ENCODE measurements at regions not wholly inside any gene's neighbourhood (a gene's known extent, or its start where the extent isn't known, plus 50 kb on each side); places are given as distances from the start of the nearest gene placed in this dataset.

DNA sequence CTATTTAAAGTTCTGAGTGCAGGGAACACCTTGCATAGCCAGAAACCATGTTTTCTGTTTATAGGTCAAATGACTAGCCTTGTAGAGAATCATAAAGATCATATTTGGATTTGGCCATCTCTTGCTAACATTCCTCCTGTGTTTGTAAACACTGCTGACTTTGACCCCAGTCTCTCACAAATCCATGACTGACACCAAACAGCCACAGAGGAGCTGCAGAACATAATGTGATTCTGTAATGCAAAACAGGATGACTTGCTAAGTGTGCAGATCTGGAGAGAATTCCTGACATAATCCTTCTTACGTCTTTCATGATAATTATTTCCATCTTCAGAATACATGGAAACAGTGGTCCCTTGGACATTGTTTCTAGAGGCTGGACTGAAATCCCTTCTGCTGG lies 211.8 kb downstream of the BMP4 start:
- TF ChIP-seq, protein P1, sequence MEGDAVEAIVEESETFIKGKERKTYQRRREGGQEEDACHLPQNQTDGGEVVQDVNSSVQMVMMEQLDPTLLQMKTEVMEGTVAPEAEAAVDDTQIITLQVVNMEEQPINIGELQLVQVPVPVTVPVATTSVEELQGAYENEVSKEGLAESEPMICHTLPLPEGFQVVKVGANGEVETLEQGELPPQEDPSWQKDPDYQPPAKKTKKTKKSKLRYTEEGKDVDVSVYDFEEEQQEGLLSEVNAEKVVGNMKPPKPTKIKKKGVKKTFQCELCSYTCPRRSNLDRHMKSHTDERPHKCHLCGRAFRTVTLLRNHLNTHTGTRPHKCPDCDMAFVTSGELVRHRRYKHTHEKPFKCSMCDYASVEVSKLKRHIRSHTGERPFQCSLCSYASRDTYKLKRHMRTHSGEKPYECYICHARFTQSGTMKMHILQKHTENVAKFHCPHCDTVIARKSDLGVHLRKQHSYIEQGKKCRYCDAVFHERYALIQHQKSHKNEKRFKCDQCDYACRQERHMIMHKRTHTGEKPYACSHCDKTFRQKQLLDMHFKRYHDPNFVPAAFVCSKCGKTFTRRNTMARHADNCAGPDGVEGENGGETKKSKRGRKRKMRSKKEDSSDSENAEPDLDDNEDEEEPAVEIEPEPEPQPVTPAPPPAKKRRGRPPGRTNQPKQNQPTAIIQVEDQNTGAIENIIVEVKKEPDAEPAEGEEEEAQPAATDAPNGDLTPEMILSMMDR (optimal IDR thresholded peaks at IDR 0.05 in 1 of 3, IDR thresholded peaks at IDR 0.05 in 1 of 3, conservative IDR thresholded peaks at IDR 0.05 in 1 of 3; ENCODE audit: extremely low read depth in 1 of 3, insufficient read depth in 2 of 3, low read length in 3 of 3) = no peak
- TF ChIP-seq EZH2 (IDR thresholded peaks at IDR 0.05; ENCODE audit: low read length) = no peak

All from keratinocyte (primary cell).